Breast epithelium (tissue), 4 donors: ENCODE measurements at regions not wholly inside any gene's neighbourhood (a gene's known extent, or its start where the extent isn't known, plus 50 kb on each side); places are given as distances from the start of the nearest gene placed in this dataset.

Experiments
- DNase-seq, 2 donors: peaks; one replicate each; pipeline ENCODE4 v3.0.0-alpha.2; 2019; ENCODE audit warnings: low spot score in 2 of 2
- H3K27ac ChIP-seq, 2 donors: fragments of 200-600 bp; sonication (generic) in 1 of 2; one replicate each; pipeline ENCODE4 v1.5.1; 2016 to 2019; ENCODE audit warnings: mild to moderate bottlenecking in 1 of 2
- H3K27me3 ChIP-seq, 2 donors: fragments of 200-600 bp; sonication (generic) in 1 of 2; one replicate each; pipeline versions ENCODE4 v1.5.1 to v1.6.0; 2017 to 2019; ENCODE audit warnings: control low read depth in 1 of 2, mild to moderate bottlenecking in 1 of 2
- H3K36me3 ChIP-seq: fragments of 200-600 bp; one replicate; pipeline ENCODE4 v1.5.1; 2019
- H3K4me1 ChIP-seq, 2 donors: fragments of 200-600 bp; sonication (generic); one replicate each; pipeline ENCODE4 v1.5.1; 2016 to 2019; ENCODE audit warnings: control low read depth in 1 of 2
- H3K4me3 ChIP-seq, 3 donors: fragments of 200-600 bp; sonication (generic); 1 replicate in 2 of 3; 2 replicates in 1 of 3; pipeline ENCODE4 v1.5.1; 2016 to 2019; ENCODE audit warnings: mild to moderate bottlenecking in 3 of 3, moderate library complexity in 2 of 3
- H3K9me3 ChIP-seq, 2 donors: fragments of 200-600 bp; sonication (generic) in 1 of 2; one replicate each; pipeline ENCODE4 v1.5.1; 2016 to 2019; ENCODE audit warnings: control low read depth in 1 of 2
- CTCF ChIP-seq, 3 donors: fragments of 450-650 bp; IDR thresholded peaks; one replicate each; pipeline ENCODE4 v1.5.1; 2016 to 2017; ENCODE audit warnings: antibody characterized with exemption in 3 of 3, mild to moderate bottlenecking in 3 of 3, moderate library complexity in 3 of 3
- POLR2A ChIP-seq: fragments of 450-650 bp; IDR thresholded peaks from one replicate; pipeline ENCODE4 v1.6.1; 2016; ENCODE audit warnings: antibody characterized with exemption, mild to moderate bottlenecking, moderate library complexity
- POLR2AphosphoS5 ChIP-seq, 3 donors: sonication (generic); formaldehyde crosslinking; IDR thresholded peaks; one replicate each; pipeline ENCODE4 v1.6.1; 2017; ENCODE audit warnings: antibody characterized with exemption in 3 of 3
- intact Hi-C: fragments of 100-400 bp; cut with DNase I; formaldehyde crosslinking; loops from one replicate; pipeline ENCODE4 v1.15.1; 2023; ENCODE audit warnings: low total_unique reads

GRCh38 chr17:83200751-83201150 lies 121.3 kb downstream of the METRNL start:
- TF ChIP-seq POLR2AphosphoS5 (IDR thresholded peaks at IDR 0.05) (no peak), POLR2A (no peak)
- peak in 1 of 2 donors; percentile 15 for DNase-seq
- H3K27ac ChIP-seq, result peak overlapping the region; percentile 74 to 92
- no peaks in the 10 kb centered on the region for H3K36me3 ChIP-seq
- no peaks in the 10 kb centered on the region for H3K27me3 ChIP-seq
- no peak overlapping the region for H3K4me3 ChIP-seq
- H3K9me3 ChIP-seq, result no peaks in the 10 kb centered on the region
- peaks cover 13 to 15% of the 10 kb centered on the region in 2 donors for H3K4me1 ChIP-seq
- intact Hi-C loops, result no loop called here

- Histone ChIP-seq H3K4me3 (no peak overlapping the region), H3K36me3 (no peaks in the 10 kb centered on the region), H3K27me3 (no peaks in the 10 kb centered on the region), H3K27ac (peak overlapping the region; percentile 74 to 92), H3K9me3 (no peaks in the 10 kb centered on the region), H3K4me1 (peaks cover 6 to 14% of the 10 kb centered on the region in 2 donors)
- no peak for TF ChIP-seq CTCF (IDR thresholded peaks at IDR 0.05)
- TF ChIP-seq POLR2A, result no peak
- TF ChIP-seq POLR2AphosphoS5 (IDR thresholded peaks at IDR 0.05), result no peak
- peak; percentile 15 to 36 for DNase-seq
- intact Hi-C loops, result no loop called here
Measured at GRCh38 chr17:83201206-83202001, 122.0 kb downstream of the METRNL start.

GRCh38 chr17:83202002-83203000 lies 122.9 kb downstream of the METRNL start:
- intact Hi-C loops, result no loop called here
- TF ChIP-seq CTCF (IDR thresholded peaks at IDR 0.05) (no peak), POLR2AphosphoS5 (IDR thresholded peaks at IDR 0.05) (no peak), POLR2A (no peak)
- Histone ChIP-seq H3K9me3 (no peaks in the 10 kb centered on the region), H3K4me3 (no peak overlapping the region), H3K27me3 (no peaks in the 10 kb centered on the region), H3K27ac (peak overlapping the region; percentile 84 to 92), H3K36me3 (no peaks in the 10 kb centered on the region), H3K4me1 (peaks cover 6 to 14% of the 10 kb centered on the region in 2 donors)
- DNase-seq, result peak in 1 of 2 donors; percentile 16

- TF ChIP-seq CTCF (IDR thresholded peaks at IDR 0.05) (no peak), POLR2AphosphoS5 (IDR thresholded peaks at IDR 0.05) (peak in 2 of 3 donors; percentile 43 to 72), POLR2A (no peak)
- DNase-seq, result peak in 1 of 2 donors; percentile 52
- H3K9me3 ChIP-seq, result no peaks in the 10 kb centered on the region
- H3K4me1 ChIP-seq, result peaks cover 6 to 14% of the 10 kb centered on the region in 2 donors
- no peak overlapping the region for H3K4me3 ChIP-seq
- intact Hi-C loops, result no loop called here
- H3K36me3 ChIP-seq, result no peaks in the 10 kb centered on the region
- H3K27me3 ChIP-seq, result no peaks in the 10 kb centered on the region
- H3K27ac ChIP-seq, result peak overlapping the region; percentile 84 to 92
Measured at GRCh38 chr17:83203073-83203471, 123.7 kb downstream of the METRNL start.

GRCh38 chr17:83203472-83204221 lies 124.2 kb downstream of the METRNL start:
- no peak overlapping the region for H3K4me3 ChIP-seq
- peak overlapping the region; percentile 84 to 92 for H3K27ac ChIP-seq
- H3K9me3 ChIP-seq, result no peaks in the 10 kb centered on the region
- peaks cover 6 to 14% of the 10 kb centered on the region in 2 donors for H3K4me1 ChIP-seq
- H3K36me3 ChIP-seq, result no peaks in the 10 kb centered on the region
- DNase-seq, result peak in 1 of 2 donors; percentile 16
- H3K27me3 ChIP-seq, result no peaks in the 10 kb centered on the region
- no peak for TF ChIP-seq POLR2A
- intact Hi-C loops, result no loop called here
